GM18520 (cell line): ENCODE measurements at regions not wholly inside any gene's neighbourhood (a gene's known extent, or its start where the extent isn't known, plus 50 kb on each side); places are given as distances from the start of the nearest gene placed in this dataset.
"Not testable (repeated sequence)": the region's sequence is repeated elsewhere in the genome, so short reads cannot be mapped to it uniquely, and the experiment has no call there.

Source experiments
- ATAC-seq: cut with Tn5 transposase; IDR thresholded peaks from one replicate; pipeline ENCODE4 v1.9.1; 2021; ENCODE audit not compliant: unreplicated experiment

DNA sequence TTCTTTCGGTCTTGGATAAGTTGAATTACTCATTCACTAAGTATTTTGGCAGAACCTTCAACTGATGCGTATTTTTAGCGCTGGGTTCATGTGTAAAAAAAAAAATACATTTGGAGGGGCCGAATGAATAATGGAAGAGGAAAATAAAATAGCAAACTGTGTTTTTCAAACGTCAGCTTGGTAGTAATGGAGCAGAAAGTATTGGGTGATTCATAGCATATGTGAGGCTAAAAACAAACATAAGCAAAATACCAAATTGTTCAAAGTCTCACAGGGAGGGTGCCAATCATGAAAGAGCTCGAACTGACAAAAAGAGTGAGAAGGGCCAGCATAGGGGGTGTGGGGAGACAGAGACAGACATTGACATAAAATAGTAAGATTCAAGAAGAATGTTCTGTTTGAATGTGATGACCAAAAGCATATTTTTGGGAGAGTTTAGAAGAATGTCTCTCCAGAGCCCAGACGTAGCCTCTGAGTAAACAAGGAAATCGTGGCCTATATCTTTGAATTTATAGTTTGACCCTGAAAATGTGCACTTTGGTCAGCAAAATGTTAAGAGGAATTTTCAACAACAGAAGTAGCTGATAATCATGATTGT lies 174.9 kb upstream of the HMHB1 start:
- no peak for ATAC-seq

DNA sequence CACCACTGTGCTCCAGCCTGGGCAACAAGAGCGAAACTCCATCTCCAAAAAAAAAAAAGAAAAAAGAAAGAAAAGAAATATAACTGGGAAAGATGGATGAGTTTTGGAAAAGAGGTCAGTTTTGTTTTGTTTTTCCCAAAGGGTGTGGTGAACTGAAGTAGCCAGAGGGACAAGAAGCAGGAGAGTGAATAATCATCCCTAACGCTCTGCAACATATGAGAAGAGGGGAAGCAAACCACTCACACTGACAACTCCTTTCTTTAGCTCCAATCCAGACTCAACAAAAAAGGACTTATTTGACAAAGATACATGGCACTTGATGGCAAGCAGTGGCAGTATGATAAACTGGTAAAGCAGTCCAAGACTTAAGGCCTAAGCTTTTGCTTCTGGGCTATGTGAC lies 176.1 kb upstream of the HMHB1 start:
- ATAC-seq: no peak

- no peak for ATAC-seq
Observed at GRCh38 chr5:143635146-143635752, 176.7 kb upstream of the HMHB1 start.

GRCh38 chr5:143634689-143635088 lies 177.3 kb upstream of the HMHB1 start:
- no peak for ATAC-seq

DNA sequence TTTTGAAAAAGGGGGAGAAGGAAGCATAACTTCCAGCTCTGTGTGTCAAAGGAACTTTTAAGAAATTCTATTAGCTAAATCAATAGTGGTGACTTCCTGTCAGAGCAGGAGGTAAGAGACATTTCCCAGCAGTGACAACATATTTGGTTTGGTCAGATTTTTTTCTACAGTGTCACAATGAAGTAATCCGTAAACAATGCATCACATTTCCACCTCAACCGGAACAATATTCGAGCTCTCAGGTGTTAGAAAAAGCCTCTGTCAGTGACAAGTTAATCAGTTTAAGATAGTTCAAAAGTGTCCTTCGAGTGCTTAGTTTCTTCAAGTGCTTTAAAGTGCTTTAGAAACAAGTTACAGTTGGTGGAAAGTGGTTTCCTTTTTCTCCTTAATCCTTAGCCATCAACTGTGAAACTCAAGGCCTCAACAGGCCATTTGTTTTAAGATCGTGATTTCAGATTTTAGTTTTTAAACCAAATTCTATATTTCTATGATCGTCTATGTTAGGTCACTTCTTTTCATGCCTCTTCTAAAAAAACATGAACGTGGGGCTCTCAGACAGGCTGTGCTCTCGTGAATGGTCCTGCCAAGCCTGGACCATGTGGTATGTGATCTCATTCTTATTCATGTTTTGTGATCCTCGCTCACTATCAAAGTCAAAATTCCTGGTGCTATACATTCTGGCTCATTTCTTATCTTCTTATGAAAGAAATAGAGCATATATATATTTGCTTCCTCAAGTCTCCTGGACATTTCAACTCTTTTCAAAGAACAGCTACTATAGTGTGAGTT lies 181.9 kb upstream of the HMHB1 start:
- ATAC-seq: no peak

DNA sequence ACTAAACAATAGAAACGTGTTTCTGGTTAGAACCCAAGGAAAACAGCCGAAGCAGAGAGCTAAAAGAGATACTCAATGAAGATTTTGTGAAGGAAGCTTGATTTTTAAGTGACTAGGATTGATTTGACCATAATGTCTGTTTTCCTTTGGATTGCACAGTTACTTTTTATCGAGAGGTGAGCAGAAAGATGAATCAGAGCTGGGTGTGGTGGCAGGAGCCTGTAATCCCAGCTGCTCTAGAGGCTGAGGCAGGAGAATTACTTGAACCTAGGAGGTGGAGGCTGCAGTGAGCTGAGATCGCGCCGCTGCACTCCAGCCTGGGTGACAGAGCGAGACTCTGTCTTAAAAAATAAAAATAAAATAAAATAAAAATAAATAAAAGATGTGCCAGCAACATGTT lies 186.9 kb upstream of the HMHB1 start:
- not testable (repeated sequence) for ATAC-seq

- no peak for ATAC-seq
Observed at GRCh38 chr5:143624465-143624864, 187.5 kb upstream of the HMHB1 start.

DNA sequence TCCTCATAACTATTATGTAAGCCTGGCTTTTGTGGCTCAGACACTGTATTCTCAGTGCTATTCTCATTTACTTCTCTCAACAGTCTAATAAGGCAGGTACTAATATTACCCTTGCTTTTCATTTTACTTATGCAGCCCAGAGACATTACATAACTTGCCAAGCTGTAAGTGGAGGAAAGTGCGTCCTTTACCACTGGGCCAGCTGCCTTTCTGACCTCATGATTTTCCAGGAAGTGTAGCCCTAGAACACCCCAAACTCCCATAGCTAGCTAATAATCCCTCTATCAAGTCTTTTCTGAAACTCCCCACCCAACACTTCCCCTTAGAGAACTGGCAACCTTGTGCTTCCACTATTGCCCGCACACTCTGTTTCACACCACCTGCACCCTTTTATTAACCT lies 192.9 kb upstream of the HMHB1 start:
- ATAC-seq: no peak

- no peak for ATAC-seq
Observed at GRCh38 chr5:143618141-143618540, 193.8 kb upstream of the HMHB1 start.

GRCh38 chr5:143614831-143615230 lies 197.1 kb upstream of the HMHB1 start:
- no peak for ATAC-seq

DNA sequence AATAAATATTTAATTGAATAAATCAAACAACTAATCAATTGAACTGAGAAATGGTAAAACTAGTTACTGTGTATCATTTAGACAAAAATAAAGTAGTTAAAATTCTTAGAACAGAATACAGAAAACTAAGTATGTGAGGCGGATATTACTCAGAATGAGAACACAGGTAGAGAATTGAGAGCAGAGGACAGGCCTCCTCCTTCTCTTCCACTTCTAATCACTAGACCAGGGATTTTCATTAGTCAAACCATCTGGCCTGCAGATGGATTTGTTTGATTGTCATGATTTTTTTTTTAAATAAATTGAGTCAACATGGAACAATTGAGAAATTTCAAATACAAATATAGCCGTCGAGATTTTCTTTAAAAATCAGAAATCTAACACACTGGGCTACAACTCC lies 198.6 kb upstream of the HMHB1 start:
- no peak for ATAC-seq

DNA sequence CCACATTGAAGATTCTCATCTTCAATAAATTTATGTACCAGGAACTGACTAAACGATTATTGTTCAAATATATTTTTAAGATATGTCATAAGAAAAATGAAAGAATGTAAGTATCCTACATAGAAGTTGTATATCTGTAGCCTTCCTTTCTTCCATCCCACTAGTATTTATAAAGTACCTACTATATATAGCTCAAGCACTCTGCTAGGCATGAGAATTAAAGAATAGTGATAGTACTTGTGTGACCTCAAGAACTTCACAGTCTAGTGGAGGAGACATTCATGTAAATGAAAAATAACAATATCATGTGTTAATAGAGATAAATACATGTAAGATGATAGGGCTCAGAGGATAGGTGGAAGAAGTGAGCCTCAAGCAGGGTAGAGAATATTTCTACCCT lies 201.0 kb upstream of the HMHB1 start:
- ATAC-seq: no peak

- ATAC-seq: peak; percentile 90
Observed at GRCh38 chr5:143606043-143606752, 202.7 kb upstream of the NR3C1 start.

DNA sequence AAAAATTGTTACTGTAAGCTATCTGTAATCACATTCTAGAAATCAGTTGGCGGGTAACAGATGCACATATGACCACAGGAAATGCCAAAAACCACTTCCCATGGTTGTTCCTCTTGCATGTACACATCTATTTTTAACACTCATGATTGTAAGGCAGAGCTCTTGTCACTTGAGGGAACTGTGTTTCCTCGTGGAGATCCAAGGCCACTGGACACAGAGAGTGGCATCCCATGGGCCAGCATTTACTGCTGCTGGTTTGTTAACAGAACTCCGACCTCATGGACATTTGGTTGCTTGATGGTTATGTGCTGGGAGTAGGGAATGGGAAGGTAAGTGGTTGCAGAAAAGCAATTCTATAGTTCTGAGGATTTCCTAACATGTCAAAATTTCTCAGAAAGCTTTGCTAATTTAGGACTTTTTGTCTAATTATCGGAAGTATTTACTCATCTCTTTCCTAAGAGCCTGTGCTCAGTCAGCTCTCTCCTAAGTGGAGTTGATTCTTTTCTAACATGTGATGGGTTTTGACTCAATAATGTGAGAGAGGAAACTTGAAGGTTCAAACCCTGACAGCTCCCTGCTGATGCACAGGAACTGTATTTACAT lies 202.0 kb upstream of the NR3C1 start:
- no peak for ATAC-seq

GRCh38 chr5:143601917-143602333 lies 198.4 kb upstream of the NR3C1 start:
- no peak for ATAC-seq

GRCh38 chr5:143601357-143601756 lies 197.9 kb upstream of the NR3C1 start:
- ATAC-seq: no peak

GRCh38 chr5:143600396-143601075 lies 197.1 kb upstream of the NR3C1 start:
- no peak for ATAC-seq

GRCh38 chr5:143599474-143599873 lies 196.0 kb upstream of the NR3C1 start:
- no peak for ATAC-seq

DNA sequence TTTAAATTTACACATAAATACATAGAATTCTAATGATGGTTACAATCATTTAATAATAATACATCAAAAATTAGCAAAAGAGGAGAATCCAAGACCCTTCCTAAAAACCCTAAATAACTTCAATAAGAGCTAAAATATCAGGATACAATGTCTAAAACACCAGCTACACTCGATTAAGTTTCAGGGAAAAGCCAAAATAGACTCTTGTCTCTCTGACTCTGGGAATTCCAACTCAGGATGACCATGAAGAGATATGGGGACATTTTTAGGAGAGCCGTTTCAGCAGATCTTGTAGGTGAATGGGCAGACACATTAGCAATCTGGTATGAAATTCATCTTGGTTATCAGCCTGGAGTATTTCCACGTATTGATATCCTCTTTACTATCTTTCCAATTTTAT lies 193.3 kb upstream of the NR3C1 start:
- ATAC-seq: no peak

- no peak for ATAC-seq
Observed at GRCh38 chr5:143594902-143595818, 191.7 kb upstream of the NR3C1 start.
